HG03095 (cell line): ENCODE measurements at regions not wholly inside any gene's neighbourhood (a gene's known extent, or its start where the extent isn't known, plus 50 kb on each side); places are given as distances from the start of the nearest gene placed in this dataset.

Experiments used
- ATAC-seq: cut with Tn5 transposase; IDR thresholded peaks from one replicate; pipeline ENCODE4 v1.9.1; 2021; ENCODE audit warnings: moderate library complexity; ENCODE audit not compliant: unreplicated experiment

GRCh38 chr4:117425636-117426035 is 340.3 kb upstream of the TRAM1L1 start:
- ATAC-seq = no peak

DNA sequence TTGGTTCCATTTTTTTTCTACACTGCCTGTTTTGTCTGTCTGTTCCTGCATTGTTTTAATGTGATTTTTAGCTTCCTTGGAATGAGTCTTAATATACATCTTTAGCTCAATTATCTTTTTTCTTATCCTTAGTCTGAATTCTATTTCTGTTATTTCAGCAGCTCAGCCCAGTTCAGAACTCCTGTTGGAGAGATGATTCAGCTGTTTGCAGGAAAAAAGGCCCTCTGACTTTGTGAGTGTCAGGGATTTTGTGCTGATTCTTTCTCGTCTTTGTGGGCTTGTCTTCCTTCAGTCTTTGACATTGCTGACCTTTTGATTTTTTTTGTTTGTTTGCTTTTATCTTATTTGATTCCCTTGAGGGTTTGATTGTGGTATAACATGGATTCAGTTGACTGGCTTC is 343.2 kb upstream of the TRAM1L1 start:
- ATAC-seq = no peak

DNA sequence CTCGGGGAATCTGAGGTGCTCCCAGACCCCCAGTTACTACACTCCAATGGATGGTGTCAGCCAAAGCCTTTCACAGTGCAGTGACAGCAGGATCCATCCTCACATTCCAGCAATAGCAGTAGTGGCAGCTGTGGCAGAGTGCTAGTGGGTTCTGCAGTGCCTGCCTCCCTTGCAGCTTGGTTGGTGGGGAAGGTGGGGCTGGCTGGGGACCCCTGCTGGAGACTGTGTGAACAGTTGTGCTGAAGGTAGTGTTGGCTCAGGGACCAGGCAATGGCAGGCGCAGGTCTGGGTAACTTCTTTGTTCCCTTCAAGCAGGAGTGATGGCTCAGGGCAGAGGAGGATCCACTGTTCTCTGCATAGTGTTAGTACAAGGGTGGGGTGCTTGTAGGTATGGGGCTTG is 343.7 kb upstream of the TRAM1L1 start:
- no peak for ATAC-seq

DNA sequence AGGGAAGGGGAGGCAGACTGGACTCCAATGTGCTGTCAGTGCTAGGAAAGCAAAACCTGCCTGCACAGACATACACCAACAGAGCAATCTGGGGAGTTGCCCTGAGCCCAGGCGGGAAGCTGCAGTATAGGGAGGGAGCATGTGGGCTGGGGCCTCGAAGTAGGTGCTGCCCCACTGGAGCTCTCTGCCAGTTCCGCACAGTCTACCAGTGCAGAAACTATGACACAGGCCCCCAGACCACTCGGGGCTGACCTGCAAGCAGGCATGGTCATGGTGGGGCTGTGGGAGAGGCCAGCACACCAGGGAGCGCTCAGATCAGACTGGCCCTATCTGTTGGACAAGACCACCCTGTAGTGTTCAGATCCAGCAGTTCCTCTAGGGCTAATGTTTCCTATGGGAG is 344.1 kb upstream of the TRAM1L1 start:
- ATAC-seq = no peak

DNA sequence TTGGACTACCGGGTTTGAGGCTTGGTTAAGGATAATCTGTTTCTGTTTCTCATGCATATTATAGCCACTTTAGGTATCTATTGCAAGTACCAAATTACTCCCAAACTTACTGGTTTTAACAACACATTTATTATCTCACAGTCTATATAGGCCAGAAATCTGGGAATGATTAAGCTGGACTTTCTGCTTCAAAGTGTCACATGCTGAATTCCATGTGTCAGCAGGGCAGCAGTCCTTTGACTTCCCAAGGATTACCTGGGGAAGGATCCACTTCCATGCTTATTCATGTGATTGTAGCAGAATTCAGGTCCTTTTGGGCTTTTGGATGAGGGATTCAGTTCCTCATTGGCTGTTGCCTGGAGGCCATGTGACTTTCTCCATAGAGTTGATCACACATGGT is 349.0 kb upstream of the TRAM1L1 start:
- no peak for ATAC-seq

GRCh38 chr4:117447925-117448324 is 362.5 kb upstream of the TRAM1L1 start:
- no peak for ATAC-seq

- no peak for ATAC-seq
These were observed 369.7 kb upstream of the TRAM1L1 start for GRCh38 chr4:117455088-117455487.

DNA sequence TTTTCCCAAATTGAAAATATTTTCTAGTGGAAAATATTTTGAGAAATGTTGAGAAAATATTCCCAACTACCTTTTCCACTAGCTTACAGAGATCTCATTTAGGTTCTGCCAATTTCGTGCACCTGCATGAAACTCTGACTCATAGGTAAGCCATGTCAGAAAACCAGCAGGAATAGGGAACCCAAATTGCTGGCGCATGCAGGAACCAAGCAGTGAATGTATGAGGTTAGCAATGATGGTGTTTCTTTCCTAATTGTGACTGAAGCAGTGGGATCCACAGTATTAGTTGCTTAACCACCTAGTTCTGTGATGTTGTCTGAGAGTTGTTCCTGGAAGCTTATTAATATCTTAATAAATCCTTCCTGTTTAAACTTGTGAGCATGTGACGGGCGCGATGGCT is 381.0 kb upstream of the TRAM1L1 start:
- no peak for ATAC-seq

GRCh38 chr4:117467404-117467803 is 382.0 kb upstream of the TRAM1L1 start:
- ATAC-seq = no peak

DNA sequence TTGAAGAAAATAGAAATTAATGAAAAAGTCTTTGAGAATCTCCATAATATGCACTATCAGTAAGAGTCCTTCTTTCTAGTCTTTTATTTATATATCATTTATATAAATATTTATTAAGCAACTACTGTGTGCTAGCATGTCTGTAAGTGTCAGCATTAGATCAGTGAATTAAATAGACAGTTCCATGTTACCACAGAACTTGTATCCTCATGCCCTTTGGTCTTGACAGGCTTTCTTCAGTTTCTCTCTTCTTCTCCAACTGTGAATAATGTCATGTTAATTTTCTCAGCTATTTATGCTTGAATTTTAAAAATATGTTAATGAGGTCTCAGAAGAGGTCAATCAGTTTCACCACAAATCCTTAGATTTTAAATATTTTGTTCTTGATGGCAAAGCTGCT is 389.6 kb upstream of the TRAM1L1 start:
- no peak for ATAC-seq

GRCh38 chr4:117477925-117478324 is 392.5 kb upstream of the TRAM1L1 start:
- no peak for ATAC-seq

DNA sequence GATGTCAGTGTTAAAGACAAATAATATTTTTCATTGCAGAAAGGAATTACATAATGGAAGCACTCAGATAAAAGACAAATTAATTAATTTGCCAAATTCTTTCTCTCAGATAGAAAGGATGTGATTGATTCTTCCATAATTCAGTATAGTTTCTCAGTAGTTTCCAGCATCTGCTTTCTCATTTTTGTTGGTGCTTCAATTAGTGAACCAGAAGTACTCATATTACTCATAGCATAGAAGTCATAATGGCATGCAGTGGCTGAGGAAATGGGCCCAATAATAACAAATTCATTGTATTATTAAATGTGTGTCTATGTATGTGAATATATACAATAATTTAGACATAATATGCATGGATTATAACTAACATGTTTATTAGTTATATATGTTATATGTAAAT is 393.3 kb upstream of the TRAM1L1 start:
- no peak for ATAC-seq

DNA sequence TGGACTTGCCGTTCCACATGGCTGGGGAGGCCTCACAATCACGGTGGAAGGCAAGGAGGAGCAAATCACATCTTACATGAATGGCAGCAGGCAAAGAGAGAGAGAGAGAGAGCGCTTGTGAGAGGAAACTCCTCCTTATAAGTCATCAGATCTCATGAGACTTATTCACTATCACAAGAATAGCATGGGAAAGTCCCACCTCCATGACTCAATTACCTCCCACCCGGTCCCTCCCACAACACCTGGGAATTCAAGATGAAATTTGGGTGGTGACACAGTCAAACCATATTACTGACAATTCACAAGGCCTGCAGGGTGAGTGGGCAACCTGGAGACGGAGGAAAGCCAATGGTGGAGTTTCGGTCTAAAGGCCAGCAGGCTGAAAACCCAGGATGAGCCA is 394.3 kb upstream of the TRAM1L1 start:
- no peak for ATAC-seq

DNA sequence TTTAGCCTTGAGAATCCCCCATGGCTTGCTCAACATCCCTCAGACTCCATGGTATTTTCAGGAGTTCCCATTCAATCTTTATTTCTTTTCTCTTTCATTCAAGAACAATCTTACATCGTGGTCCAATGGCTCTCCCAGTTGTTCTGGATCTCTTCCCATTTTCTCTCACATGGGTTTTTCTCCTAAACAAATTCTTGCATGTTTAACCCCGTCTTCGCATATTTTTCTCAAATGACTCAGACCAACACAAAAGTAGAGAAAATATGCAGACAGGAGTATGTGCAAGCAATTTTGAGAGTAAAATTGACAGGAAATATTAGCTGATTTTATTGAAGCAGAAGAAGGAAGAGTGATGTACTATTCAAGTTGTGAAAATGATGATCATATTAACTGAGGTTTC is 396.4 kb upstream of the TRAM1L1 start:
- ATAC-seq = no peak

GRCh38 chr4:117488692-117489091 is 403.3 kb upstream of the TRAM1L1 start:
- no peak for ATAC-seq

GRCh38 chr4:117489107-117489506 is 403.7 kb upstream of the TRAM1L1 start:
- ATAC-seq = no peak

GRCh38 chr4:117491516-117491915 is 406.1 kb upstream of the TRAM1L1 start:
- ATAC-seq = no peak

GRCh38 chr4:117495802-117496201 is 410.4 kb upstream of the TRAM1L1 start:
- no peak for ATAC-seq

DNA sequence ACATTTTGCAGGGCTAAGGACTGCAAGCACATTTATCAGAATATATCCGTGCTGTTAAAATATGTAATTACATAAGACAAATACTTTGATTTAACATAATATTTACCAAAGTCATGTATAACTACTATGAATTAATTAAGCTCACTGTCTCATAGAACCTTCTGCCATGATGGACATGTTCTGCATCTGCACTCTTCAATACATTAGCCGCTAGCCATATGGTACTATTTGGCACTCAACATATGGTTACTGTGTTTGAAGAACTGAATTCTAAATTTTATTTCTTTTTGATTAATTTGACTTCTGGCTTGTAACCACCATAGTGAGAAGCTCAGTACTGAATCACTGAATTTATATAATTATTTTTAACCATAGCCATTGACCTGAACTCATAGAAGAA is 427.0 kb upstream of the TRAM1L1 start:
- no peak for ATAC-seq

DNA sequence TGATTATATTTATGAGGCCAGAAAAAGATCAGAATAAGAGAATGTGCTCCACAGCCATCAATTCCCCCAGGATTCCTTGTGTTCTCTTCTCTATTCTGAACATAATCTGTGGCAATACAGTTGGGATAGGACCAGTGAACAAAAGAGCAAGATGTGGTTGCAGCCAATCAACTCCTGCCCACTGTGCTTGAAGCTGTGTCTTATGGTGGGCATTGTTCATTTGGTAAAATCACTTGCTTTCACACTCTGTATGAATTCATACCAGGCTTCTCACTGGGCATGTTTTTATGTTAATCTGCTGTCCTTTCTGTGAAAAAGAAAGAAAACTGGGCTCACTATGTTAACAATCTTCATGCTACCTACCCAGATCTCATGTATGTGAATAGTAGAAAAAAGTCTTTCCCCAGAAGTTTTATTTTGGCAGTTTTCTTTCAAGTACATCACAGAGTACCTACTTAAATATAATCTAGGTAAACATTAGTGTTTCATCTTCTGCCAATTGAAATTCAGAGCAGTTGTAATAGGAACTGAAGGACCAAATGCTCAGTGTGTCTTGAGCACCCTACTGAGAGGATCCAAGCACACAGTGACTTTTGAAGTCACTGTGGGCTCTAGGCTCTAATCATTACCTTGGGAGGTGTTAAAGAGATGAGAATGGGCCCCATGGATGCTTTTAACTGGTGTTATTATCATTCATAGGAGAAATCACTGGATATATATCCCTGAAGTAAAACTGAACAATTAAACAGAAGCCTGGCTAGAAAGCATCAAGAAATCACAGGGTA is 429.2 kb upstream of the TRAM1L1 start:
- no peak for ATAC-seq

GRCh38 chr4:117515921-117516320 is 430.5 kb upstream of the TRAM1L1 start:
- ATAC-seq = no peak

GRCh38 chr4:117527601-117528000 is 442.2 kb upstream of the TRAM1L1 start:
- no peak for ATAC-seq

- ATAC-seq = no peak
These were observed 444.0 kb upstream of the TRAM1L1 start for GRCh38 chr4:117529401-117529800.
